ENCODE measurements at regions not wholly inside any gene's neighbourhood (a gene's known extent, or its start where the extent isn't known, plus 50 kb on each side); places are given as distances from the start of the nearest gene placed in this dataset.

DNA sequence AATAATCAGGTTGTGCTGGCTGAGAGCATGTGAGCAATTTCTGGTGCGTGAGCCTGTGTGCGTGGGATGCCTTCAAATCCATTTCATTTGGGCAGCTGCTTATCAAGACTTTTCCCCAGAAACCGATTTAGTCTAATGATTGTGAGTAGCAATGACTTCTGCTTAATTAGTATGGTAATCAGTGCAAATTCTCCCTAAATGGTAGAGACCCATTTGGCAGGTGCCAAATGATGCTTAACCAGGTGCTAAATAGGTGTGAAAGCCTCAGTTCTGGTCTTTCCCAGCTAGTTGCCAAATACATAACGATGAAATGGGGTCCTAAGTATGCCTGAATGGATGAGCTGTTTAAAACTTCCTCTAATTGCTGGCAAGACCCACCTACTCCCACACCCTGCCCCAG, 248.4 kb upstream of the CCDC196 start:
- TF ChIP-seq, protein P1, sequence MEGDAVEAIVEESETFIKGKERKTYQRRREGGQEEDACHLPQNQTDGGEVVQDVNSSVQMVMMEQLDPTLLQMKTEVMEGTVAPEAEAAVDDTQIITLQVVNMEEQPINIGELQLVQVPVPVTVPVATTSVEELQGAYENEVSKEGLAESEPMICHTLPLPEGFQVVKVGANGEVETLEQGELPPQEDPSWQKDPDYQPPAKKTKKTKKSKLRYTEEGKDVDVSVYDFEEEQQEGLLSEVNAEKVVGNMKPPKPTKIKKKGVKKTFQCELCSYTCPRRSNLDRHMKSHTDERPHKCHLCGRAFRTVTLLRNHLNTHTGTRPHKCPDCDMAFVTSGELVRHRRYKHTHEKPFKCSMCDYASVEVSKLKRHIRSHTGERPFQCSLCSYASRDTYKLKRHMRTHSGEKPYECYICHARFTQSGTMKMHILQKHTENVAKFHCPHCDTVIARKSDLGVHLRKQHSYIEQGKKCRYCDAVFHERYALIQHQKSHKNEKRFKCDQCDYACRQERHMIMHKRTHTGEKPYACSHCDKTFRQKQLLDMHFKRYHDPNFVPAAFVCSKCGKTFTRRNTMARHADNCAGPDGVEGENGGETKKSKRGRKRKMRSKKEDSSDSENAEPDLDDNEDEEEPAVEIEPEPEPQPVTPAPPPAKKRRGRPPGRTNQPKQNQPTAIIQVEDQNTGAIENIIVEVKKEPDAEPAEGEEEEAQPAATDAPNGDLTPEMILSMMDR (conservative IDR thresholded peaks at IDR 0.05; ENCODE audit: low read depth in 2 of 2) = no peak
- TF ChIP-seq CREB1 (CRISPR knock-in tag; IDR thresholded peaks at IDR 0.05; ENCODE audit: low read depth) = no peak
- TF ChIP-seq EZH2phosphoT487 (IDR thresholded peaks at IDR 0.05; ENCODE audit: unreplicated experiment) = no peak
- TF ChIP-seq POLR2AphosphoS5 (IDR thresholded peaks at IDR 0.05; ENCODE audit: low read depth) = no peak
- TF ChIP-seq STAT1 (IDR thresholded peaks at IDR 0.05; ENCODE audit: unreplicated experiment) = no peak
- no peak for TF ChIP-seq EZH2 (IDR thresholded peaks at IDR 0.05; ENCODE audit: low read depth, unreplicated experiment)
- TF ChIP-seq, protein P2, sequence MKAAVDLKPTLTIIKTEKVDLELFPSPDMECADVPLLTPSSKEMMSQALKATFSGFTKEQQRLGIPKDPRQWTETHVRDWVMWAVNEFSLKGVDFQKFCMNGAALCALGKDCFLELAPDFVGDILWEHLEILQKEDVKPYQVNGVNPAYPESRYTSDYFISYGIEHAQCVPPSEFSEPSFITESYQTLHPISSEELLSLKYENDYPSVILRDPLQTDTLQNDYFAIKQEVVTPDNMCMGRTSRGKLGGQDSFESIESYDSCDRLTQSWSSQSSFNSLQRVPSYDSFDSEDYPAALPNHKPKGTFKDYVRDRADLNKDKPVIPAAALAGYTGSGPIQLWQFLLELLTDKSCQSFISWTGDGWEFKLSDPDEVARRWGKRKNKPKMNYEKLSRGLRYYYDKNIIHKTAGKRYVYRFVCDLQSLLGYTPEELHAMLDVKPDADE (IDR thresholded peaks at IDR 0.05) = no peak
- TF ChIP-seq ZNF114 (CRISPR knock-in tag; IDR thresholded peaks at IDR 0.05) = no peak
- TF ChIP-seq, protein P3, sequence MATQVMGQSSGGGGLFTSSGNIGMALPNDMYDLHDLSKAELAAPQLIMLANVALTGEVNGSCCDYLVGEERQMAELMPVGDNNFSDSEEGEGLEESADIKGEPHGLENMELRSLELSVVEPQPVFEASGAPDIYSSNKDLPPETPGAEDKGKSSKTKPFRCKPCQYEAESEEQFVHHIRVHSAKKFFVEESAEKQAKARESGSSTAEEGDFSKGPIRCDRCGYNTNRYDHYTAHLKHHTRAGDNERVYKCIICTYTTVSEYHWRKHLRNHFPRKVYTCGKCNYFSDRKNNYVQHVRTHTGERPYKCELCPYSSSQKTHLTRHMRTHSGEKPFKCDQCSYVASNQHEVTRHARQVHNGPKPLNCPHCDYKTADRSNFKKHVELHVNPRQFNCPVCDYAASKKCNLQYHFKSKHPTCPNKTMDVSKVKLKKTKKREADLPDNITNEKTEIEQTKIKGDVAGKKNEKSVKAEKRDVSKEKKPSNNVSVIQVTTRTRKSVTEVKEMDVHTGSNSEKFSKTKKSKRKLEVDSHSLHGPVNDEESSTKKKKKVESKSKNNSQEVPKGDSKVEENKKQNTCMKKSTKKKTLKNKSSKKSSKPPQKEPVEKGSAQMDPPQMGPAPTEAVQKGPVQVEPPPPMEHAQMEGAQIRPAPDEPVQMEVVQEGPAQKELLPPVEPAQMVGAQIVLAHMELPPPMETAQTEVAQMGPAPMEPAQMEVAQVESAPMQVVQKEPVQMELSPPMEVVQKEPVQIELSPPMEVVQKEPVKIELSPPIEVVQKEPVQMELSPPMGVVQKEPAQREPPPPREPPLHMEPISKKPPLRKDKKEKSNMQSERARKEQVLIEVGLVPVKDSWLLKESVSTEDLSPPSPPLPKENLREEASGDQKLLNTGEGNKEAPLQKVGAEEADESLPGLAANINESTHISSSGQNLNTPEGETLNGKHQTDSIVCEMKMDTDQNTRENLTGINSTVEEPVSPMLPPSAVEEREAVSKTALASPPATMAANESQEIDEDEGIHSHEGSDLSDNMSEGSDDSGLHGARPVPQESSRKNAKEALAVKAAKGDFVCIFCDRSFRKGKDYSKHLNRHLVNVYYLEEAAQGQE (IDR thresholded peaks at IDR 0.05; ENCODE audit: unreplicated experiment) = no peak
- TF ChIP-seq, protein P4, sequence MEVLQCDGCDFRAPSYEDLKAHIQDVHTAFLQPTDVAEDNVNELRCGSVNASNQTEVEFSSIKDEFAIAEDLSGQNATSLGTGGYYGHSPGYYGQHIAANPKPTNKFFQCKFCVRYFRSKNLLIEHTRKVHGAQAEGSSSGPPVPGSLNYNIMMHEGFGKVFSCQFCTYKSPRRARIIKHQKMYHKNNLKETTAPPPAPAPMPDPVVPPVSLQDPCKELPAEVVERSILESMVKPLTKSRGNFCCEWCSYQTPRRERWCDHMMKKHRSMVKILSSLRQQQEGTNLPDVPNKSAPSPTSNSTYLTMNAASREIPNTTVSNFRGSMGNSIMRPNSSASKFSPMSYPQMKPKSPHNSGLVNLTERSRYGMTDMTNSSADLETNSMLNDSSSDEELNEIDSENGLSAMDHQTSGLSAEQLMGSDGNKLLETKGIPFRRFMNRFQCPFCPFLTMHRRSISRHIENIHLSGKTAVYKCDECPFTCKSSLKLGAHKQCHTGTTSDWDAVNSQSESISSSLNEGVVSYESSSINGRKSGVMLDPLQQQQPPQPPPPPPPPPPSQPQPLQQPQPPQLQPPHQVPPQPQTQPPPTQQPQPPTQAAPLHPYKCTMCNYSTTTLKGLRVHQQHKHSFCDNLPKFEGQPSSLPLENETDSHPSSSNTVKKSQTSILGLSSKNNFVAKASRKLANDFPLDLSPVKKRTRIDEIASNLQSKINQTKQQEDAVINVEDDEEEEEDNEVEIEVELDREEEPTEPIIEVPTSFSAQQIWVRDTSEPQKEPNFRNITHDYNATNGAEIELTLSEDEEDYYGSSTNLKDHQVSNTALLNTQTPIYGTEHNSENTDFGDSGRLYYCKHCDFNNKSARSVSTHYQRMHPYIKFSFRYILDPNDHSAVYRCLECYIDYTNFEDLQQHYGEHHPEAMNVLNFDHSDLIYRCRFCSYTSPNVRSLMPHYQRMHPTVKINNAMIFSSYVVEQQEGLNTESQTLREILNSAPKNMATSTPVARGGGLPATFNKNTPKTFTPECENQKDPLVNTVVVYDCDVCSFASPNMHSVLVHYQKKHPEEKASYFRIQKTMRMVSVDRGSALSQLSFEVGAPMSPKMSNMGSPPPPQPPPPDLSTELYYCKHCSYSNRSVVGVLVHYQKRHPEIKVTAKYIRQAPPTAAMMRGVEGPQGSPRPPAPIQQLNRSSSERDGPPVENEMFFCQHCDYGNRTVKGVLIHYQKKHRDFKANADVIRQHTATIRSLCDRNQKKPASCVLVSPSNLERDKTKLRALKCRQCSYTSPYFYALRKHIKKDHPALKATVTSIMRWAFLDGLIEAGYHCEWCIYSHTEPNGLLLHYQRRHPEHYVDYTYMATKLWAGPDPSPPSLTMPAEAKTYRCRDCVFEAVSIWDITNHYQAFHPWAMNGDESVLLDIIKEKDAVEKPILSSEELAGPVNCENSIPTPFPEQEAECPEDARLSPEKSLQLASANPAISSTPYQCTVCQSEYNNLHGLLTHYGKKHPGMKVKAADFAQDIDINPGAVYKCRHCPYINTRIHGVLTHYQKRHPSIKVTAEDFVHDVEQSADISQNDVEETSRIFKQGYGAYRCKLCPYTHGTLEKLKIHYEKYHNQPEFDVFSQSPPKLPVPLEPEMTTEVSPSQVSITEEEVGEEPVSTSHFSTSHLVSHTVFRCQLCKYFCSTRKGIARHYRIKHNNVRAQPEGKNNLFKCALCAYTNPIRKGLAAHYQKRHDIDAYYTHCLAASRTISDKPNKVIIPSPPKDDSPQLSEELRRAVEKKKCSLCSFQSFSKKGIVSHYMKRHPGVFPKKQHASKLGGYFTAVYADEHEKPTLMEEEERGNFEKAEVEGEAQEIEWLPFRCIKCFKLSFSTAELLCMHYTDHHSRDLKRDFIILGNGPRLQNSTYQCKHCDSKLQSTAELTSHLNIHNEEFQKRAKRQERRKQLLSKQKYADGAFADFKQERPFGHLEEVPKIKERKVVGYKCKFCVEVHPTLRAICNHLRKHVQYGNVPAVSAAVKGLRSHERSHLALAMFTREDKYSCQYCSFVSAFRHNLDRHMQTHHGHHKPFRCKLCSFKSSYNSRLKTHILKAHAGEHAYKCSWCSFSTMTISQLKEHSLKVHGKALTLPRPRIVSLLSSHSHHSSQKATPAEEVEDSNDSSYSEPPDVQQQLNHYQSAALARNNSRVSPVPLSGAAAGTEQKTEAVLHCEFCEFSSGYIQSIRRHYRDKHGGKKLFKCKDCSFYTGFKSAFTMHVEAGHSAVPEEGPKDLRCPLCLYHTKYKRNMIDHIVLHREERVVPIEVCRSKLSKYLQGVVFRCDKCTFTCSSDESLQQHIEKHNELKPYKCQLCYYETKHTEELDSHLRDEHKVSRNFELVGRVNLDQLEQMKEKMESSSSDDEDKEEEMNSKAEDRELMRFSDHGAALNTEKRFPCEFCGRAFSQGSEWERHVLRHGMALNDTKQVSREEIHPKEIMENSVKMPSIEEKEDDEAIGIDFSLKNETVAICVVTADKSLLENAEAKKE (CRISPR knock-in tag; IDR thresholded peaks at IDR 0.05) = no peak
- no peak for TF ChIP-seq JUNB (IDR thresholded peaks at IDR 0.05; ENCODE audit: unreplicated experiment)
- no peak for TF ChIP-seq NANOG (IDR thresholded peaks at IDR 0.05; ENCODE audit: borderline replicate concordance)
- TF ChIP-seq ZNF331 (CRISPR knock-in tag; IDR thresholded peaks at IDR 0.05; ENCODE audit: low read depth) = no peak
